Skin of body (tissue), 2 donors: ENCODE measurements at regions not wholly inside any gene's neighbourhood (a gene's known extent, or its start where the extent isn't known, plus 50 kb on each side); places are given as distances from the start of the nearest gene placed in this dataset. TPM values are rescaled to one million over a fixed set of nuclear protein-coding genes. Genes with fewer than 3 reads are reported as not detected.
A peak's percentile ranks its signal among the peaks of the same experiment; 100 is the strongest.
"Not testable (repeated sequence)": the region's sequence is repeated elsewhere in the genome, so short reads cannot be mapped to it uniquely, and the experiment has no call there.

Experiments
- DNase-seq: peaks from one replicate; lab custom pipeline; 2025; lab: John Stamatoyannopoulos, UW
- small RNA-seq: library from RNA; depleted of rRNA; stranded (forward); fragments of <200 nt; gene quantifications from one replicate; pipeline ENCODE3, GENCODE V24; 2014; ENCODE audit warnings: low replicate concordance

GRCh38 chr3:66928252-66928651 is 69.9 kb upstream of the KBTBD8 start:
- no peak for DNase-seq

GRCh38 chr3:66931291-66931690 is 66.8 kb upstream of the KBTBD8 start:
- DNase-seq, result no peak

GRCh38 chr3:66931699-66932098 is 66.4 kb upstream of the KBTBD8 start:
- DNase-seq, result no peak

- no peak for DNase-seq
These were observed 64.9 kb upstream of the KBTBD8 start for GRCh38 chr3:66933233-66933632.

GRCh38 chr3:66934041-66934440 is 64.1 kb upstream of the KBTBD8 start:
- DNase-seq, result no peak

GRCh38 chr3:66934725-66935124 is 63.4 kb upstream of the KBTBD8 start:
- DNase-seq, result no peak

GRCh38 chr3:66937041-66937440 is 61.1 kb upstream of the KBTBD8 start:
- DNase-seq, result not testable (repeated sequence)

GRCh38 chr3:66938338-66938963 is 59.7 kb upstream of the KBTBD8 start:
- DNase-seq, result peak; percentile 49

GRCh38 chr3:66948041-66948440 is 50.1 kb upstream of the KBTBD8 start:
- DNase-seq, result no peak

Small RNA genes lying in the stretch of these regions (small RNA-seq; reads per million reads assigned to genes)
- not detected for gene RPL21P41
